HG02943 (cell line): ENCODE measurements at regions not wholly inside any gene's neighbourhood (a gene's known extent, or its start where the extent isn't known, plus 50 kb on each side); places are given as distances from the start of the nearest gene placed in this dataset.

Source experiments
- ATAC-seq: cut with Tn5 transposase; IDR thresholded peaks from one replicate; pipeline ENCODE4 v1.9.1; 2021; ENCODE audit warnings: mild to moderate bottlenecking, low read depth, moderate library complexity; ENCODE audit not compliant: unreplicated experiment

- ATAC-seq: no peak
These were observed 991.6 kb upstream of the SLC10A2 start for GRCh38 chr13:104057861-104058260.

GRCh38 chr13:104045907-104046306 lies 979.7 kb upstream of the SLC10A2 start:
- no peak for ATAC-seq

- ATAC-seq: no peak
These were observed 977.0 kb upstream of the SLC10A2 start for GRCh38 chr13:104043184-104043583.

- no peak for ATAC-seq
These were observed 968.7 kb upstream of the SLC10A2 start for GRCh38 chr13:104034891-104035290.

GRCh38 chr13:104025303-104025702 lies 959.1 kb upstream of the SLC10A2 start:
- no peak for ATAC-seq

- ATAC-seq: no peak
These were observed 958.4 kb upstream of the SLC10A2 start for GRCh38 chr13:104024416-104025170.

- no peak for ATAC-seq
These were observed 955.7 kb upstream of the SLC10A2 start for GRCh38 chr13:104021806-104022397.

- ATAC-seq: no peak
These were observed 951.1 kb upstream of the SLC10A2 start for GRCh38 chr13:104017317-104017716.

- no peak for ATAC-seq
These were observed 949.6 kb upstream of the SLC10A2 start for GRCh38 chr13:104015646-104016396.

- no peak for ATAC-seq
These were observed 948.8 kb upstream of the SLC10A2 start for GRCh38 chr13:104014803-104015645.

GRCh38 chr13:104011505-104012241 lies 945.5 kb upstream of the SLC10A2 start:
- no peak for ATAC-seq

GRCh38 chr13:104008541-104009435 lies 942.6 kb upstream of the SLC10A2 start:
- ATAC-seq: no peak

- no peak for ATAC-seq
These were observed 941.9 kb upstream of the SLC10A2 start for GRCh38 chr13:104008075-104008474.

- ATAC-seq: no peak
These were observed 940.4 kb upstream of the SLC10A2 start for GRCh38 chr13:104006625-104007075.

GRCh38 chr13:104004572-104004971 lies 938.4 kb upstream of the SLC10A2 start:
- ATAC-seq: no peak

GRCh38 chr13:104002216-104002615 lies 936.0 kb upstream of the SLC10A2 start:
- no peak for ATAC-seq

- no peak for ATAC-seq
These were observed 935.5 kb upstream of the SLC10A2 start for GRCh38 chr13:104001766-104002165.

- ATAC-seq: no peak
These were observed 930.5 kb upstream of the SLC10A2 start for GRCh38 chr13:103996733-103997132.

- no peak for ATAC-seq
These were observed 917.7 kb upstream of the SLC10A2 start for GRCh38 chr13:103983948-103984347.
